ENCODE measurements at regions not wholly inside any gene's neighbourhood (a gene's known extent, or its start where the extent isn't known, plus 50 kb on each side); places are given as distances from the start of the nearest gene placed in this dataset.

GRCh38 chr7:91759205-91759863 lies 121.2 kb downstream of the MTERF1 start:
- no peak overlapping the region for H3K4me3 ChIP-seq
- no peaks in the 10 kb centered on the region for H3K4me1 ChIP-seq
- DNase-seq, result no peak
- intact Hi-C loops (cut with DNase I; ENCODE audit: low total_unique reads), result no loop called here
- H3K9me3 ChIP-seq, result no peaks in the 10 kb centered on the region
- H3K27me3 ChIP-seq, result no peaks in the 10 kb centered on the region
- TF ChIP-seq POLR2A (IDR thresholded peaks at IDR 0.05) (no peak), CTCF (IDR thresholded peaks at IDR 0.05) (no peak)
- H3K27ac ChIP-seq, result no peak overlapping the region
- H3K36me3 ChIP-seq, result no peaks in the 10 kb centered on the region

GRCh38 chr7:91767820-91768219 lies 112.7 kb downstream of the MTERF1 start:
- TF ChIP-seq CTCF (IDR thresholded peaks at IDR 0.05) (no peak), POLR2A (IDR thresholded peaks at IDR 0.05) (no peak)
- Histone ChIP-seq H3K4me1 (no peaks in the 10 kb centered on the region), H3K27me3 (no peaks in the 10 kb centered on the region), H3K27ac (no peak overlapping the region), H3K4me3 (no peak overlapping the region), H3K9me3 (no peaks in the 10 kb centered on the region), H3K36me3 (no peaks in the 10 kb centered on the region)
- DNase-seq, result no peak
- intact Hi-C loops (cut with DNase I; ENCODE audit: low total_unique reads), result no loop called here

GRCh38 chr7:91771394-91771793 lies 109.1 kb downstream of the MTERF1 start:
- Histone ChIP-seq H3K9me3 (no peaks in the 10 kb centered on the region), H3K4me3 (no peak overlapping the region), H3K27me3 (no peaks in the 10 kb centered on the region), H3K4me1 (no peaks in the 10 kb centered on the region), H3K36me3 (no peaks in the 10 kb centered on the region), H3K27ac (no peak overlapping the region)
- intact Hi-C loops (cut with DNase I; ENCODE audit: low total_unique reads), result no loop called here
- no peak for DNase-seq
- TF ChIP-seq POLR2A (IDR thresholded peaks at IDR 0.05) (no peak), CTCF (IDR thresholded peaks at IDR 0.05) (no peak)

GRCh38 chr7:91771921-91772815 lies 108.3 kb downstream of the MTERF1 start:
- intact Hi-C loops (cut with DNase I; ENCODE audit: low total_unique reads), result no loop called here

More at GRCh38 chr7:91771921-91772815, 108.3 kb downstream of the MTERF1 start:
- DNase-seq, result no peak
- no peak overlapping the region for H3K4me3 ChIP-seq
- H3K27ac ChIP-seq, result no peak overlapping the region
- no peaks in the 10 kb centered on the region for H3K4me1 ChIP-seq
- H3K9me3 ChIP-seq, result no peaks in the 10 kb centered on the region
- H3K36me3 ChIP-seq, result no peaks in the 10 kb centered on the region
- no peaks in the 10 kb centered on the region for H3K27me3 ChIP-seq
- TF ChIP-seq POLR2A (IDR thresholded peaks at IDR 0.05), result no peak
- no peak for TF ChIP-seq CTCF (IDR thresholded peaks at IDR 0.05)
